A549 (cell line): ENCODE measurements at regions not wholly inside any gene's neighbourhood (a gene's known extent, or its start where the extent isn't known, plus 50 kb on each side); places are given as distances from the start of the nearest gene placed in this dataset.

ENCODE experiments used
- CHD4 ChIP-seq: fragments of 200-600 bp; sonication (generic); IDR thresholded peaks from 2 replicates; pipeline ENCODE4 v1.6.1; 2016; ENCODE audit warnings: antibody characterized with exemption, mild to moderate bottlenecking, borderline replicate concordance
- KDM1A ChIP-seq: fragments of 200-600 bp; sonication (generic); IDR thresholded peaks from 2 replicates; pipeline ENCODE4 v1.6.1; 2016; ENCODE audit warnings: low read depth, mild to moderate bottlenecking
- MAFK ChIP-seq: fragments of 450-650 bp; IDR thresholded peaks from 2 replicates; pipeline ENCODE4 v1.6.1; 2014; ENCODE audit not compliant: partially characterized antibody
- MAZ ChIP-seq: fragments of 150-350 bp; IDR thresholded peaks from 2 replicates; pipeline ENCODE4 v1.6.1; 2014; ENCODE audit warnings: antibody characterized with exemption, low read depth, low read length, borderline replicate concordance
- NFE2L2 ChIP-seq: fragments of 150-350 bp; conservative IDR thresholded peaks from 2 replicates; pipeline ENCODE4 v1.6.1; 2014; ENCODE audit warnings: low read length
- POLR2A ChIP-seq: IDR thresholded peaks from 2 replicates; pipeline ENCODE4 v1.6.1; 2012; ENCODE audit warnings: mild to moderate bottlenecking, low read length
- RAD21 ChIP-seq, 2 experiments: fragments of >200 bp in 1 of 2; sonication (Bioruptor Twin) in 1 of 2; formaldehyde crosslinking in 1 of 2; IDR thresholded peaks in 1 of 2; conservative IDR thresholded peaks in 1 of 2; 2 replicates in 1 of 2; 3 replicates in 1 of 2; pipeline ENCODE4 v1.6.1; 2012 to 2018; ENCODE audit warnings: inconsistent platforms in 1 of 2
- SMC3 ChIP-seq: fragments of >200 bp; sonication (Bioruptor Twin); formaldehyde crosslinking; IDR thresholded peaks from 3 replicates; pipeline ENCODE4 v1.6.1; 2018; ENCODE audit warnings: inconsistent platforms
- ZFP36 ChIP-seq: fragments of 450-650 bp; IDR thresholded peaks from 2 replicates; pipeline ENCODE4 v1.6.1; 2014; ENCODE audit warnings: borderline replicate concordance; ENCODE audit not compliant: partially characterized antibody
- TF ChIP-seq, protein P1 (sequence below): fragments of >200 bp; sonication (Bioruptor Twin); formaldehyde crosslinking; IDR thresholded peaks from 3 replicates; pipeline ENCODE4 v1.5.1; 2016
- TF ChIP-seq, protein P2 (sequence below): IDR thresholded peaks from 2 replicates; pipeline ENCODE4 v1.6.1; 2012

DNA sequence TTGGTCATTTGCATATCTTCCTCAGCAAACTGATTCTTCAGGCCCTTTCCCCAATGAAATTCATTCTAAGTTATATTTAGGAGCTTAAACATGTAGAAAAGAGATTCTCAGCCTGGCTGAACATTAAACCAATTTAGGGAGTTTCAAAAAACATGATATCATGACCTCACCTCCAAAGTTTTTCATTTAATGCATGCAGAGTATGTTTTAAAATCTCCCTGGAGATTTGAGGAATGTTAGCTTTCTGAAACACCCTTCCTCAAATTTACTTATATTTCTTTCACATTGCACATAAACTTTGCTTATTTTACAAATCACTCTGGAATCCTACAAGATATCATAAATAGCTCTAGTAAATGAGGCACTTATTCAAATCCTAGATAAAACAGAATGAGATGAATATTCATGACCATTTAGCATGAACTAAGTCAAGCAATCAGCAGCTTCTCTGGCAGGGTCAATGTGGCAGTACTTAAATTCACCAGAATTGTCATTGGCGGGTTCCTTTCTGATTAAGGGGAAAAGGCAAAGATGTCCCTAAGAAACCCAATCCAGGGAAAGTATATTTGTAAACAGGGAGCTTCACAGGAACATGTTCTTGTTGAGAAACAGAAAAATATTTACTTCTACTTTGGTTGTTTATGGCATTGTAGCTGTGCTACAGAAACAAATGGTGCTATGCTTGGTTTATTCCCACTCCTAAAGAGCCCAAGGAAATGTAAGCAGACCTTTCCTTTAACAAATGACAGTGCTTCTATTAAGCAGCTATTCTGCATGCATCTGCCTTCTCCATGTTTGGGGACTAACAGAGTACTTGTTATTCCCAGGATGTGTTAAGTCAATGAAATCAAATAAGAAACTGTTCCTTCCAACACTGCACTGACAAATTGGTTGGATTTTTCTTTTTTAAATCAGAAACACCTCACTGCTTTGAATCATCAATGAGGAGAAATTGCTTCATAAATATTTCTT is 162.3 kb downstream of the C11orf87 start:
- TF ChIP-seq, protein P1, sequence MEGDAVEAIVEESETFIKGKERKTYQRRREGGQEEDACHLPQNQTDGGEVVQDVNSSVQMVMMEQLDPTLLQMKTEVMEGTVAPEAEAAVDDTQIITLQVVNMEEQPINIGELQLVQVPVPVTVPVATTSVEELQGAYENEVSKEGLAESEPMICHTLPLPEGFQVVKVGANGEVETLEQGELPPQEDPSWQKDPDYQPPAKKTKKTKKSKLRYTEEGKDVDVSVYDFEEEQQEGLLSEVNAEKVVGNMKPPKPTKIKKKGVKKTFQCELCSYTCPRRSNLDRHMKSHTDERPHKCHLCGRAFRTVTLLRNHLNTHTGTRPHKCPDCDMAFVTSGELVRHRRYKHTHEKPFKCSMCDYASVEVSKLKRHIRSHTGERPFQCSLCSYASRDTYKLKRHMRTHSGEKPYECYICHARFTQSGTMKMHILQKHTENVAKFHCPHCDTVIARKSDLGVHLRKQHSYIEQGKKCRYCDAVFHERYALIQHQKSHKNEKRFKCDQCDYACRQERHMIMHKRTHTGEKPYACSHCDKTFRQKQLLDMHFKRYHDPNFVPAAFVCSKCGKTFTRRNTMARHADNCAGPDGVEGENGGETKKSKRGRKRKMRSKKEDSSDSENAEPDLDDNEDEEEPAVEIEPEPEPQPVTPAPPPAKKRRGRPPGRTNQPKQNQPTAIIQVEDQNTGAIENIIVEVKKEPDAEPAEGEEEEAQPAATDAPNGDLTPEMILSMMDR: no peak
- TF ChIP-seq MAFK (no peak), POLR2A (no peak), MAZ (no peak), ZFP36 (no peak), KDM1A (no peak), SMC3 (no peak), CHD4 (no peak), RAD21 (conservative IDR thresholded peaks at IDR 0.05 in 1 of 2, IDR thresholded peaks at IDR 0.05 in 1 of 2) (no peak), NFE2L2 (no peak)
- TF ChIP-seq, protein P2, sequence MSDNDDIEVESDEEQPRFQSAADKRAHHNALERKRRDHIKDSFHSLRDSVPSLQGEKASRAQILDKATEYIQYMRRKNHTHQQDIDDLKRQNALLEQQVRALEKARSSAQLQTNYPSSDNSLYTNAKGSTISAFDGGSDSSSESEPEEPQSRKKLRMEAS: no peak
